ENCODE measurements at regions not wholly inside any gene's neighbourhood (a gene's known extent, or its start where the extent isn't known, plus 50 kb on each side); places are given as distances from the start of the nearest gene placed in this dataset.

DNA sequence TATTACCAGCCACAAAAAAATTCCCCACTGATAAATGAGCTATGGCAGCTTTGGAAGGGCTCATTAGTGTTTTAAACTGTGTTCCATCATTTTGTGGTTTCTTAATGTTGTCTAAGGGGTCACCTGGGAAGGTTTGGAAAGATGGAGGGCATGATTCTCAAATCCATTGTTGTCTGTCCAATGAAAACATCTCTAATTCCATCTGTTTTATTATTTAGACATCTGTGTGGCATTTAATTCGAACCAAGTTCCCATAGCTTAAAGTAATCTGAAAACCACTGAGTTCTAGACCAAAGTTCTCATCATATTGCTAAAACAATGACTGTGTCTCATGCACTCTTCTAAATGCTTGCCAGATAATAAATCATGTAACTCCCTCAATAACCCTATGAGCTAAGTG, 103.8 kb upstream of the PPP3CA start:
- no peaks in the 10 kb centered on the region for H3K4me1 ChIP-seq
- in situ Hi-C loops (cut with MboI; ENCODE audit: low pct_ligation_motif_present in 1 of 4, low pct_unique_long_range_greater_than_20kb in 1 of 4, low sequenced_read_pairs in 3 of 4) (no loop called here), intact Hi-C loops (cut with DNase I; ENCODE audit: low total_unique reads) (no loop called here)
- no peaks in the 10 kb centered on the region for H3K27me3 ChIP-seq
- H3K9me3 ChIP-seq: no peaks in the 10 kb centered on the region
- WGBS, 2 donors (ENCODE audit: low coverage in 1 of 2): 60 to 76% methylated on average over 1 of the region's 1 CpG
- H3K4me3 ChIP-seq: no peak overlapping the region
- H3K27ac ChIP-seq: no peak overlapping the region
- no peak for TF ChIP-seq EP300 (IDR thresholded peaks at IDR 0.05; ENCODE audit: low read depth)
- no peak for TF ChIP-seq POLR2AphosphoS5 (IDR thresholded peaks at IDR 0.05)
- no peak for TF ChIP-seq POLR2A (IDR thresholded peaks at IDR 0.05)
- DNase-seq: no peak
- no peaks in the 10 kb centered on the region for H3K36me3 ChIP-seq

- Histone ChIP-seq H3K27me3 (no peaks in the 10 kb centered on the region), H3K36me3 (no peaks in the 10 kb centered on the region), H3K9me3 (no peaks in the 10 kb centered on the region), H3K4me3 (no peak overlapping the region), H3K27ac (no peak overlapping the region), H3K4me1 (no peaks in the 10 kb centered on the region)
- in situ Hi-C loops (cut with MboI; ENCODE audit: low pct_ligation_motif_present in 1 of 4, low pct_unique_long_range_greater_than_20kb in 1 of 4, low sequenced_read_pairs in 3 of 4) (no loop called here), intact Hi-C loops (cut with DNase I; ENCODE audit: low total_unique reads) (no loop called here)
- 80 to 100% methylated on average over 1 to 3 of the region's 3 CpGs for WGBS, 2 donors (ENCODE audit: low coverage in 1 of 2)
- TF ChIP-seq, protein P1, sequence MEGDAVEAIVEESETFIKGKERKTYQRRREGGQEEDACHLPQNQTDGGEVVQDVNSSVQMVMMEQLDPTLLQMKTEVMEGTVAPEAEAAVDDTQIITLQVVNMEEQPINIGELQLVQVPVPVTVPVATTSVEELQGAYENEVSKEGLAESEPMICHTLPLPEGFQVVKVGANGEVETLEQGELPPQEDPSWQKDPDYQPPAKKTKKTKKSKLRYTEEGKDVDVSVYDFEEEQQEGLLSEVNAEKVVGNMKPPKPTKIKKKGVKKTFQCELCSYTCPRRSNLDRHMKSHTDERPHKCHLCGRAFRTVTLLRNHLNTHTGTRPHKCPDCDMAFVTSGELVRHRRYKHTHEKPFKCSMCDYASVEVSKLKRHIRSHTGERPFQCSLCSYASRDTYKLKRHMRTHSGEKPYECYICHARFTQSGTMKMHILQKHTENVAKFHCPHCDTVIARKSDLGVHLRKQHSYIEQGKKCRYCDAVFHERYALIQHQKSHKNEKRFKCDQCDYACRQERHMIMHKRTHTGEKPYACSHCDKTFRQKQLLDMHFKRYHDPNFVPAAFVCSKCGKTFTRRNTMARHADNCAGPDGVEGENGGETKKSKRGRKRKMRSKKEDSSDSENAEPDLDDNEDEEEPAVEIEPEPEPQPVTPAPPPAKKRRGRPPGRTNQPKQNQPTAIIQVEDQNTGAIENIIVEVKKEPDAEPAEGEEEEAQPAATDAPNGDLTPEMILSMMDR (IDR thresholded peaks at IDR 0.05): no peak
- TF ChIP-seq POLR2AphosphoS5 (IDR thresholded peaks at IDR 0.05) (no peak), POLR2A (IDR thresholded peaks at IDR 0.05) (no peak), EP300 (IDR thresholded peaks at IDR 0.05; ENCODE audit: low read depth) (no peak)
- DNase-seq: no peak
These were observed 94.1 kb upstream of the PPP3CA start for GRCh38 chr4:101441446-101441845.

DNA sequence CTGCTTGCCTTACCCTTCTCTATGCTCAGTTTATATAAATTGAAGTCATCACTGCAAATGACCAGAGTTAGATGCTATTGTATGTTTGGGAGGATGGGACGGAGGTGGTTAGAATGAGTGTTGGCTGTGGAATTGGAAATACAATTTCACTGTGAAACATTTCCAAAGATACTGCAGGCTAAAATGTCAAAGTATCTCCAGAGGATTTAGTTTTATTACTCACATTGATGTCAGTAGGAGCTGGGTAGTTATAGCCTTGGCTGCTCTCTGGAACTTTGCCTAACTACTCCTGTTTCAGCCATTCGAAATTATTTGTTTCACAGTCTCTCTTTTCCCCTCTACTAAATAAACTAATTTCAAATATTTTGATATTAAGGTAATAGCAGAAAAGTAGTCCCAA, 92.6 kb upstream of the PPP3CA start:
- H3K27ac ChIP-seq: no peak overlapping the region
- H3K36me3 ChIP-seq: no peaks in the 10 kb centered on the region
- H3K4me1 ChIP-seq: no peaks in the 10 kb centered on the region
- 38 to 63% methylated on average over 2 of the region's 2 CpGs for WGBS, 2 donors (ENCODE audit: low coverage in 1 of 2)
- no peaks in the 10 kb centered on the region for H3K27me3 ChIP-seq
- no peak overlapping the region for H3K4me3 ChIP-seq
- in situ Hi-C loops (cut with MboI; ENCODE audit: low pct_ligation_motif_present in 1 of 4, low pct_unique_long_range_greater_than_20kb in 1 of 4, low sequenced_read_pairs in 3 of 4) (no loop called here), intact Hi-C loops (cut with DNase I; ENCODE audit: low total_unique reads) (no loop called here)
- TF ChIP-seq POLR2A (IDR thresholded peaks at IDR 0.05): no peak
- no peak for TF ChIP-seq POLR2AphosphoS5 (IDR thresholded peaks at IDR 0.05)
- TF ChIP-seq EP300 (IDR thresholded peaks at IDR 0.05; ENCODE audit: low read depth): no peak
- TF ChIP-seq, protein P1 (IDR thresholded peaks at IDR 0.05): no peak
- H3K9me3 ChIP-seq: no peaks in the 10 kb centered on the region
- no peak for DNase-seq

GRCh38 chr4:101421386-101421785, 74.1 kb upstream of the PPP3CA start:
- H3K27me3 ChIP-seq: no peaks in the 10 kb centered on the region
- 85 to 93% methylated on average over 1 to 2 of the region's 2 CpGs for WGBS, 2 donors (ENCODE audit: low coverage in 1 of 2)
- H3K9me3 ChIP-seq: no peaks in the 10 kb centered on the region
- no peak overlapping the region for H3K27ac ChIP-seq
- in situ Hi-C loops (cut with MboI; ENCODE audit: low pct_ligation_motif_present in 1 of 4, low pct_unique_long_range_greater_than_20kb in 1 of 4, low sequenced_read_pairs in 3 of 4) (no loop called here), intact Hi-C loops (cut with DNase I; ENCODE audit: low total_unique reads) (no loop called here)
- no peak overlapping the region for H3K4me3 ChIP-seq
- TF ChIP-seq POLR2A (IDR thresholded peaks at IDR 0.05) (no peak), EP300 (IDR thresholded peaks at IDR 0.05; ENCODE audit: low read depth) (no peak), POLR2AphosphoS5 (IDR thresholded peaks at IDR 0.05) (no peak)
- TF ChIP-seq, protein P1 (IDR thresholded peaks at IDR 0.05): no peak
- peaks cover 0 to 16% (median 8%) of the 10 kb centered on the region in 4 donors for H3K4me1 ChIP-seq
- H3K36me3 ChIP-seq: no peaks in the 10 kb centered on the region
- DNase-seq: no peak

- no peak for DNase-seq
- Histone ChIP-seq H3K4me3 (no peak overlapping the region), H3K27ac (no peak overlapping the region), H3K4me1 (peaks cover 0 to 16% (median 8%) of the 10 kb centered on the region in 4 donors), H3K27me3 (no peaks in the 10 kb centered on the region), H3K9me3 (no peaks in the 10 kb centered on the region), H3K36me3 (no peaks in the 10 kb centered on the region)
- TF ChIP-seq POLR2A (IDR thresholded peaks at IDR 0.05) (no peak), POLR2AphosphoS5 (IDR thresholded peaks at IDR 0.05) (no peak), EP300 (IDR thresholded peaks at IDR 0.05; ENCODE audit: low read depth) (no peak)
- TF ChIP-seq, protein P1 (IDR thresholded peaks at IDR 0.05): no peak
- in situ Hi-C loops (cut with MboI; ENCODE audit: low pct_ligation_motif_present in 1 of 4, low pct_unique_long_range_greater_than_20kb in 1 of 4, low sequenced_read_pairs in 3 of 4): no loop called here
- intact Hi-C loops (cut with DNase I; ENCODE audit: low total_unique reads): no loop called here
These were observed 73.3 kb upstream of the PPP3CA start for GRCh38 chr4:101420661-101421060.

All from transverse colon (tissue), 4 donors.